Body of pancreas (tissue), 4 donors: ENCODE measurements at regions not wholly inside any gene's neighbourhood (a gene's known extent, or its start where the extent isn't known, plus 50 kb on each side); places are given as distances from the start of the nearest gene placed in this dataset.

Experiments
- POLR2A ChIP-seq, 3 donors: fragments of 450-650 bp; IDR thresholded peaks; one replicate each; pipeline ENCODE4 v1.6.1; 2016; ENCODE audit warnings: antibody characterized with exemption in 3 of 3, mild to moderate bottlenecking in 2 of 3
- TF ChIP-seq, protein P1 (sequence below), 7 experiments: fragments of 450-650 bp in 4 of 7; fragments of 200-600 bp in 3 of 7; sonication (generic) in 3 of 7; IDR thresholded peaks; one replicate each; pipeline ENCODE4 v1.5.1; 2016 to 2019; ENCODE audit warnings: antibody characterized with exemption in 7 of 7

GRCh38 chr2:103346780-103347179 is 584.9 kb downstream of the TMEM182 start:
- TF ChIP-seq, protein P1, sequence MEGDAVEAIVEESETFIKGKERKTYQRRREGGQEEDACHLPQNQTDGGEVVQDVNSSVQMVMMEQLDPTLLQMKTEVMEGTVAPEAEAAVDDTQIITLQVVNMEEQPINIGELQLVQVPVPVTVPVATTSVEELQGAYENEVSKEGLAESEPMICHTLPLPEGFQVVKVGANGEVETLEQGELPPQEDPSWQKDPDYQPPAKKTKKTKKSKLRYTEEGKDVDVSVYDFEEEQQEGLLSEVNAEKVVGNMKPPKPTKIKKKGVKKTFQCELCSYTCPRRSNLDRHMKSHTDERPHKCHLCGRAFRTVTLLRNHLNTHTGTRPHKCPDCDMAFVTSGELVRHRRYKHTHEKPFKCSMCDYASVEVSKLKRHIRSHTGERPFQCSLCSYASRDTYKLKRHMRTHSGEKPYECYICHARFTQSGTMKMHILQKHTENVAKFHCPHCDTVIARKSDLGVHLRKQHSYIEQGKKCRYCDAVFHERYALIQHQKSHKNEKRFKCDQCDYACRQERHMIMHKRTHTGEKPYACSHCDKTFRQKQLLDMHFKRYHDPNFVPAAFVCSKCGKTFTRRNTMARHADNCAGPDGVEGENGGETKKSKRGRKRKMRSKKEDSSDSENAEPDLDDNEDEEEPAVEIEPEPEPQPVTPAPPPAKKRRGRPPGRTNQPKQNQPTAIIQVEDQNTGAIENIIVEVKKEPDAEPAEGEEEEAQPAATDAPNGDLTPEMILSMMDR (IDR thresholded peaks at IDR 0.05): no peak
- TF ChIP-seq POLR2A (IDR thresholded peaks at IDR 0.05): no peak
